Mesenchymal stem cell (in vitro differentiated cells and primary cell): ENCODE measurements at regions not wholly inside any gene's neighbourhood (a gene's known extent, or its start where the extent isn't known, plus 50 kb on each side); places are given as distances from the start of the nearest gene placed in this dataset.

Experiments
- DNase-seq: peaks from one replicate; pipeline ENCODE4 v3.0.0-alpha.2; 2013
- H2AFZ ChIP-seq: one replicate; pipeline ENCODE4 v1.6.1; 2013; ENCODE audit warnings: low read depth, mild to moderate bottlenecking, control low read depth, inconsistent platforms, low read length, moderate library complexity
- H2AK5ac ChIP-seq: 2 replicates; pipeline ENCODE4 v1.6.1; 2013; ENCODE audit warnings: low read length, moderate library complexity, mild to moderate bottlenecking, inconsistent platforms; ENCODE audit not compliant: severe bottlenecking
- H2BK120ac ChIP-seq: one replicate; pipeline ENCODE4 v1.6.1; 2013; ENCODE audit warnings: low read depth, mild to moderate bottlenecking, inconsistent platforms, low read length, moderate library complexity
- H2BK12ac ChIP-seq, 2 experiments: one replicate each; pipeline ENCODE4 v1.6.1; 2013; ENCODE audit warnings: inconsistent platforms in 2 of 2, low read length in 2 of 2, mild to moderate bottlenecking in 2 of 2, moderate library complexity in 2 of 2, control low read depth in 1 of 2
- H2BK15ac ChIP-seq: one replicate; pipeline ENCODE4 v1.6.1; 2013; ENCODE audit warnings: mild to moderate bottlenecking, low read depth, inconsistent platforms; ENCODE audit not compliant: poor library complexity, severe bottlenecking
- H2BK5ac ChIP-seq: 2 replicates; pipeline ENCODE4 v1.6.1; 2013; ENCODE audit warnings: low read depth, mild to moderate bottlenecking, low read length, control low read depth, inconsistent platforms; ENCODE audit not compliant: poor library complexity, severe bottlenecking
- H3K14ac ChIP-seq, 2 experiments: one replicate each; pipeline ENCODE4 v1.6.1; 2013; ENCODE audit warnings: inconsistent platforms in 2 of 2, low read length in 2 of 2, control low read depth in 1 of 2, mild to moderate bottlenecking in 1 of 2, moderate library complexity in 1 of 2
- H3K18ac ChIP-seq, 2 experiments: one replicate each; pipeline ENCODE4 v1.6.1; 2013; ENCODE audit warnings: inconsistent platforms in 2 of 2, low read length in 2 of 2, control low read depth in 1 of 2, low read depth in 1 of 2, mild to moderate bottlenecking in 1 of 2
- H3K23ac ChIP-seq, 2 experiments: one replicate each; pipeline ENCODE4 v1.6.1; 2013; ENCODE audit warnings: inconsistent platforms in 2 of 2, low read length in 2 of 2, mild to moderate bottlenecking in 2 of 2, moderate library complexity in 2 of 2, control low read depth in 1 of 2
- H3K27ac ChIP-seq: 2 replicates; pipeline ENCODE4 v1.5.1; 2013; ENCODE audit warnings: mild to moderate bottlenecking, moderate library complexity, low read length, control low read depth, inconsistent platforms; ENCODE audit not compliant: poor library complexity, severe bottlenecking
- H3K27me3 ChIP-seq, 2 experiments: 2 replicates each; pipeline versions ENCODE4 v1.6.1 to v1.7.0; 2013; ENCODE audit warnings: low read length in 2 of 2, mild to moderate bottlenecking in 2 of 2, moderate library complexity in 2 of 2, control low read depth in 1 of 2, inconsistent platforms in 1 of 2; ENCODE audit not compliant: control insufficient read depth in 1 of 2, insufficient read depth in 1 of 2
- H3K36me3 ChIP-seq, 2 experiments: 2 replicates each; pipeline versions ENCODE4 v1.6.1 to v1.7.0; 2013; ENCODE audit warnings: low read length in 2 of 2, control low read depth in 1 of 2, inconsistent platforms in 1 of 2, low read depth in 1 of 2, mild to moderate bottlenecking in 1 of 2; ENCODE audit not compliant: insufficient read depth in 2 of 2, control insufficient read depth in 1 of 2
- H3K4ac ChIP-seq, 2 experiments: one replicate each; pipeline ENCODE4 v1.6.1; 2013; ENCODE audit warnings: inconsistent platforms in 2 of 2, low read length in 2 of 2, mild to moderate bottlenecking in 2 of 2, moderate library complexity in 2 of 2, control low read depth in 1 of 2, low read depth in 1 of 2
- H3K4me1 ChIP-seq: 2 replicates; pipeline ENCODE4 v1.6.1; 2013; ENCODE audit warnings: low read depth, low read length, control low read depth; ENCODE audit not compliant: control insufficient read depth, insufficient read depth
- H3K4me2 ChIP-seq: 2 replicates; pipeline ENCODE4 v1.6.1; 2013; ENCODE audit warnings: low read length, mild to moderate bottlenecking, inconsistent platforms; ENCODE audit not compliant: poor library complexity, severe bottlenecking
- H3K4me3 ChIP-seq, 2 experiments: 2 replicates each; pipeline versions ENCODE4 v1.5.1 to v1.7.0; 2013; ENCODE audit warnings: low read length in 2 of 2, mild to moderate bottlenecking in 2 of 2, control low read depth in 1 of 2, low read depth in 1 of 2; ENCODE audit not compliant: insufficient read depth in 1 of 2
- H3K79me1 ChIP-seq: replicated peaks from 2 replicates; pipeline ENCODE4 v1.6.1; 2013; ENCODE audit warnings: mild to moderate bottlenecking, control low read depth, low read length, inconsistent platforms; ENCODE audit not compliant: poor library complexity, severe bottlenecking
- H3K9ac ChIP-seq: 2 replicates; pipeline ENCODE4 v1.7.0; 2013; ENCODE audit warnings: mild to moderate bottlenecking, low read length, moderate library complexity
- H3K9me3 ChIP-seq: 2 replicates; pipeline ENCODE4 v1.7.0; 2013; ENCODE audit warnings: mild to moderate bottlenecking, low read length; ENCODE audit not compliant: control insufficient read depth
- H4K8ac ChIP-seq: one replicate; pipeline ENCODE4 v1.6.1; 2013; ENCODE audit warnings: inconsistent platforms, mild to moderate bottlenecking, low read length, moderate library complexity
- H4K91ac ChIP-seq: one replicate; pipeline ENCODE4 v1.6.1; 2013; ENCODE audit warnings: mild to moderate bottlenecking, low read length, inconsistent platforms
- WGBS: methylation state at CpG from one replicate; pipeline ENCODE4 v1.1.7; 2013; ENCODE audit warnings: mixed read lengths; 5-methylcytosine and 5-hydroxymethylcytosine counted together

GRCh38 chr12:113642672-113643071 is 171.0 kb upstream of the LHX5 start:
- Histone ChIP-seq H3K27ac (no peak overlapping the region), H2BK12ac (no peak overlapping the region), H3K79me1 (no peaks in the 10 kb centered on the region), H3K9me3 (no peaks in the 10 kb centered on the region), H3K9ac (no peak overlapping the region), H3K14ac (no peak overlapping the region), H2BK5ac (no peak overlapping the region), H2BK120ac (no peak overlapping the region), H3K4ac (no peak overlapping the region), H3K4me2 (no peak overlapping the region), H3K27me3 (peaks cover 33 to 68% of the 10 kb centered on the region in 2 experiments), H3K23ac (no peak overlapping the region), H3K4me1 (peaks cover 2% of the 10 kb centered on the region), H2BK15ac (no peak overlapping the region), H4K8ac (no peak overlapping the region), H4K91ac (no peak overlapping the region), H2AFZ (no peak overlapping the region), H3K4me3 (no peak overlapping the region), H2AK5ac (no peak overlapping the region), H3K36me3 (no peaks in the 10 kb centered on the region), H3K18ac (no peak overlapping the region)
- no peak for DNase-seq
- 67% methylated on average over 1 of the region's 2 CpGs for WGBS

GRCh38 chr12:113642216-113642615 is 170.5 kb upstream of the LHX5 start:
- Histone ChIP-seq H4K8ac (no peak overlapping the region), H2AFZ (no peak overlapping the region), H3K36me3 (no peaks in the 10 kb centered on the region), H2BK12ac (no peak overlapping the region), H3K4me1 (peaks cover 2% of the 10 kb centered on the region), H3K9ac (no peak overlapping the region), H3K4me2 (no peak overlapping the region), H2AK5ac (no peak overlapping the region), H3K4ac (no peak overlapping the region), H3K18ac (no peak overlapping the region), H2BK120ac (no peak overlapping the region), H2BK15ac (no peak overlapping the region), H3K27ac (no peak overlapping the region), H2BK5ac (no peak overlapping the region), H3K14ac (no peak overlapping the region), H3K23ac (no peak overlapping the region), H3K79me1 (no peaks in the 10 kb centered on the region), H3K9me3 (no peaks in the 10 kb centered on the region), H3K4me3 (no peak overlapping the region), H3K27me3 (peaks cover 36 to 73% of the 10 kb centered on the region in 2 experiments), H4K91ac (no peak overlapping the region)
- 79% methylated on average over 3 of the region's 3 CpGs for WGBS
- no peak for DNase-seq

DNA sequence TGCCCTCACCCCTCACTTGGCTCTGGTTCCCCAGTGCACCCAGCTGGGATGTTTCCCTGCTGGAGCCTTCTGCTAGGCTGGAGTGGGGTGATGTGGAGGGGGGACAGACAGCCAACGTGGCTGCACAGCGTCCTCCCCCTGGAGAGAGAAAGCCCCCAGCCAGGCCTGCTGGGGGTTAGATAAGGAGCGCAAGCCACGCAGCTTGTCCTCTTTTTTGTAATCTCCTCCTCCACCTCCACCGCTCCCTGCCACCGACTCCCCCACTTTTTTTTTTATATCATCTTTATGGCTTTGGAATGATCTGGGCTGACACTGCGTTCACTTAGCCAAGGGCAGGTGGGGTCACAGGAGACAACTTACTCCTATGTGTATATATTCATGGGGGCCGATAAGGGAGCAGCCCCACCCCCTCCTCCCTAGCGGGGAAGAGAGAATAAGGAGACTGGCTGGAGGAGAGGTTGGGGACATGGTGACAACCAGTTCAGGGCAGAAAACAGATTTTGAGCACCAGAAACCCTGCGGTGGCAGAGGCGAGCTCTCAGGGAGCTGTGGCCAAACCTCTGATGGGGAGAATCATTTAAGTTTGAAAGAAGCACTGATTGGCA is 169.9 kb upstream of the LHX5 start:
- Histone ChIP-seq H2AK5ac (no peak overlapping the region), H3K4me1 (peaks cover 2% of the 10 kb centered on the region), H3K18ac (no peak overlapping the region), H3K4me3 (no peak overlapping the region), H3K9ac (no peak overlapping the region), H3K27ac (no peak overlapping the region), H3K79me1 (no peaks in the 10 kb centered on the region), H4K8ac (no peak overlapping the region), H2BK12ac (no peak overlapping the region), H3K9me3 (no peaks in the 10 kb centered on the region), H2BK120ac (no peak overlapping the region), H3K23ac (no peak overlapping the region), H4K91ac (no peak overlapping the region), H3K4me2 (no peak overlapping the region), H3K14ac (no peak overlapping the region), H3K4ac (no peak overlapping the region), H3K27me3 (peaks cover 39 to 76% of the 10 kb centered on the region in 2 experiments), H2AFZ (no peak overlapping the region), H3K36me3 (no peaks in the 10 kb centered on the region), H2BK15ac (no peak overlapping the region), H2BK5ac (no peak overlapping the region)
- 44% methylated on average over 3 of the region's 11 CpGs for WGBS
- DNase-seq, result no peak

DNA sequence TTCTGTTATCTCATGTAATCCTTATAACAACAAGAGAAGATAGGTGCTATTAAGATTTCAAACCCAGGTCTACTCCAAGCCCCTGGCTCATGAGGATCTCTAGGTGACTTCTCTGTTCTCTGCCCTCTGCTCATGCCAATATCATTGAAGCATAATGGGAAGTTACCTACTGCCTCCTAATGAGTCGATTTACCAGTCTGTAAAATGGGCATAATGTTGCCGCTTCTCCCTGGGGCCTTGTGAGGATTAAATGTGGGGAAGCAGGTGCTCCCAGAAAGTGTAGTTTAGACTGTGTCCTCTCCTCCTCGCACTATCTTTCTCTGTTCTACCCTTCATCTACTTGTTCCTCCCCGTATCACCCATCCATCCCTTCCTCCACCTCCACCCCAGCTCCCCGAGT is 169.2 kb upstream of the LHX5 start:
- Histone ChIP-seq H2BK5ac (no peak overlapping the region), H3K18ac (no peak overlapping the region), H3K9ac (no peak overlapping the region), H3K4ac (no peak overlapping the region), H3K23ac (no peak overlapping the region), H3K36me3 (no peaks in the 10 kb centered on the region), H3K79me1 (no peaks in the 10 kb centered on the region), H3K27me3 (peaks cover 44 to 77% of the 10 kb centered on the region in 2 experiments), H3K27ac (no peak overlapping the region), H3K4me2 (no peak overlapping the region), H2BK120ac (no peak overlapping the region), H3K9me3 (no peaks in the 10 kb centered on the region), H4K8ac (no peak overlapping the region), H2BK15ac (no peak overlapping the region), H4K91ac (no peak overlapping the region), H2AFZ (no peak overlapping the region), H2AK5ac (no peak overlapping the region), H3K4me3 (no peak overlapping the region), H3K14ac (no peak overlapping the region), H2BK12ac (no peak overlapping the region), H3K4me1 (peaks cover 2% of the 10 kb centered on the region)
- 71% methylated on average over 5 of the region's 5 CpGs for WGBS
- DNase-seq, result no peak
